ENCODE measurements at regions not wholly inside any gene's neighbourhood (a gene's known extent, or its start where the extent isn't known, plus 50 kb on each side); places are given as distances from the start of the nearest gene placed in this dataset.

GRCh38 chr17:71735893-71736292 lies 384.9 kb upstream of the SOX9 start:
- TF ChIP-seq, protein P1, sequence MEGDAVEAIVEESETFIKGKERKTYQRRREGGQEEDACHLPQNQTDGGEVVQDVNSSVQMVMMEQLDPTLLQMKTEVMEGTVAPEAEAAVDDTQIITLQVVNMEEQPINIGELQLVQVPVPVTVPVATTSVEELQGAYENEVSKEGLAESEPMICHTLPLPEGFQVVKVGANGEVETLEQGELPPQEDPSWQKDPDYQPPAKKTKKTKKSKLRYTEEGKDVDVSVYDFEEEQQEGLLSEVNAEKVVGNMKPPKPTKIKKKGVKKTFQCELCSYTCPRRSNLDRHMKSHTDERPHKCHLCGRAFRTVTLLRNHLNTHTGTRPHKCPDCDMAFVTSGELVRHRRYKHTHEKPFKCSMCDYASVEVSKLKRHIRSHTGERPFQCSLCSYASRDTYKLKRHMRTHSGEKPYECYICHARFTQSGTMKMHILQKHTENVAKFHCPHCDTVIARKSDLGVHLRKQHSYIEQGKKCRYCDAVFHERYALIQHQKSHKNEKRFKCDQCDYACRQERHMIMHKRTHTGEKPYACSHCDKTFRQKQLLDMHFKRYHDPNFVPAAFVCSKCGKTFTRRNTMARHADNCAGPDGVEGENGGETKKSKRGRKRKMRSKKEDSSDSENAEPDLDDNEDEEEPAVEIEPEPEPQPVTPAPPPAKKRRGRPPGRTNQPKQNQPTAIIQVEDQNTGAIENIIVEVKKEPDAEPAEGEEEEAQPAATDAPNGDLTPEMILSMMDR (IDR thresholded peaks at IDR 0.05; ENCODE audit: insufficient read depth, low read depth, low read length), result no peak

GRCh38 chr17:71740866-71741265 lies 380.0 kb upstream of the SOX9 start:
- TF ChIP-seq, protein P1 (IDR thresholded peaks at IDR 0.05; ENCODE audit: insufficient read depth, low read depth, low read length), result no peak
- DNase-seq (ENCODE audit: low read depth), result no peak
- no peak overlapping the region for H3K4me3 ChIP-seq (ENCODE audit: low read depth, low read length)

More at GRCh38 chr17:71735893-71736292, 384.9 kb upstream of the SOX9 start:
- no peak for DNase-seq (ENCODE audit: low read depth)
- H3K4me3 ChIP-seq (ENCODE audit: low read depth, low read length), result no peak overlapping the region

DNA sequence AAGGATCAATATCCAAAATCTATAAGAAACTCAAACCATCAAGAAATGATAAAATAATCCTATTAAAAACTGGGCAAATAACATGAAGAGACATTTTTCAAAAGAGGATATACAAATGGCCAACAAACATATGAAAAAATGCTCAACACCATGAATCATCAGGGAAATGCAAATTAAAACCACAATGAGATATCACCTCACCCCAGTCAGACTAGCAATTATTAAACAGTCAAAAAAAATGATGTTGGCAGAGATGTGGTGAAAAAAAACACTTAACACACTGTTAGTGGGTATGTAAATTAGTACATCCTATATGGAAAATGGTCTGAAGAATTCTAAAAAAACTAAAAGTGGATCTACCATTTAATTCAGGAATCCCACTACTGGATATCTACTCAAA lies 379.0 kb upstream of the SOX9 start:
- no peak for DNase-seq (ENCODE audit: low read depth)
- H3K4me3 ChIP-seq (ENCODE audit: low read depth, low read length), result no peak overlapping the region
- TF ChIP-seq, protein P1 (IDR thresholded peaks at IDR 0.05; ENCODE audit: insufficient read depth, low read depth, low read length), result no peak

- TF ChIP-seq, protein P1 (IDR thresholded peaks at IDR 0.05; ENCODE audit: insufficient read depth, low read depth, low read length), result no peak
- no peak overlapping the region for H3K4me3 ChIP-seq (ENCODE audit: low read depth, low read length)
- no peak for DNase-seq (ENCODE audit: low read depth)
Observed at GRCh38 chr17:71748872-71749271, 371.9 kb upstream of the SOX9 start.

- no peak for DNase-seq (ENCODE audit: low read depth)
- TF ChIP-seq, protein P1 (IDR thresholded peaks at IDR 0.05; ENCODE audit: insufficient read depth, low read depth, low read length), result no peak
- no peak overlapping the region for H3K4me3 ChIP-seq (ENCODE audit: low read depth, low read length)
Observed at GRCh38 chr17:71753070-71753469, 367.8 kb upstream of the SOX9 start.

DNA sequence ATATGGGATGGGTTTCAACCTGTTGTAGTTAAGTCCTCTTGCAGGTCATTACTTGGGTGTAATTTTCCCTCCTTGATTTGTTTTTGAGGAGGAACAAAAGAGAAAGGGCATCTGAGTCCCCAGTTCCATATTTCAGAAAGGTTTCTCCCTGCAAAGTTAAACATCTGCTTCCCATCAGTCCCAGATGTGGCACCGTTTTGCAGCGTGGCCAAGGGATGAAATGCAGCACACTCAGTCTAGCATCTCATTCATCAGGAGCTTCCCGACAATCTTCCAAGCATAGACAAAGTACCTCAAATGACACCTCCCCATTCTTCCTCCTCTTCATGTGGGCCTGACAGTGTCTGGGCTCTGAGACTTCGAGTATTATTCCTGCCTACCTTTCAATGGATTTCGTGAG lies 363.7 kb upstream of the SOX9 start:
- DNase-seq (ENCODE audit: low read depth), result no peak
- H3K4me3 ChIP-seq (ENCODE audit: low read depth, low read length), result no peak overlapping the region
- TF ChIP-seq, protein P1 (IDR thresholded peaks at IDR 0.05; ENCODE audit: insufficient read depth, low read depth, low read length), result no peak

DNA sequence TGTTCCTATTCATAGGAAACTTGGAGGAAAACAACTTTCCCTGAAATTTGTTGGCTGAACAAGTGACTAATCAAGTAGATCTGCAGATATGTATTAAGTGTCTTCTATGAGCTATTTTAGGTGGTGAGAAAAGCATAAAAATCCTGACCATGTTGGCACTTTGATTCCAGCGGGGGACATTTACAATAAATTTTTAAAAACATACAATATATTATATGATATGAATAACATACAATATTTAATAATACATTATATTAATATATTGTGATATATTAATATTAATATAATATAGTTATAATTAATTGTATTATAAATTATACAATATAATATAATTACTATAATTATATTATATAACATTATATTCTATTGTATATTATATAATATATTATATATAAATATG lies 362.9 kb upstream of the SOX9 start:
- TF ChIP-seq, protein P1 (IDR thresholded peaks at IDR 0.05; ENCODE audit: insufficient read depth, low read depth, low read length), result no peak
- H3K4me3 ChIP-seq (ENCODE audit: low read depth, low read length), result no peak overlapping the region
- no peak for DNase-seq (ENCODE audit: low read depth)

All from fibroblast of villous mesenchyme (primary cell).